Upper lobe of left lung (tissue), 4 donors: ENCODE measurements at regions not wholly inside any gene's neighbourhood (a gene's known extent, or its start where the extent isn't known, plus 50 kb on each side); places are given as distances from the start of the nearest gene placed in this dataset.

Experiments used
- CTCF ChIP-seq, 6 experiments: fragments of 450-650 bp in 4 of 6; fragments of 200-600 bp in 2 of 6; sonication (generic) in 2 of 6; IDR thresholded peaks; one replicate each; pipeline ENCODE4 v1.5.1; 2016 to 2019; ENCODE audit warnings: antibody characterized with exemption in 6 of 6
- POLR2A ChIP-seq, 4 donors: fragments of 450-650 bp; IDR thresholded peaks; one replicate each; pipeline ENCODE4 v1.5.1; 2016 to 2017; ENCODE audit warnings: antibody characterized with exemption in 4 of 4, mild to moderate bottlenecking in 2 of 4
- POLR2AphosphoS5 ChIP-seq, 2 donors: sonication (generic); formaldehyde crosslinking; IDR thresholded peaks; one replicate each; pipeline ENCODE4 v1.5.1; 2017; ENCODE audit warnings: antibody characterized with exemption in 2 of 2

GRCh38 chr2:151071906-151072305, 189.8 kb downstream of the RBM43 start:
- TF ChIP-seq CTCF (IDR thresholded peaks at IDR 0.05) (no peak), POLR2AphosphoS5 (IDR thresholded peaks at IDR 0.05) (no peak), POLR2A (IDR thresholded peaks at IDR 0.05) (no peak)
